Stimulated activated CD4-positive, alpha-beta T cell treated with anti-CD3 and anti-CD28 coated beads, Interleukin-1b, Interleukin-23, amount 100 ng/mL, for 1 hour (primary cell): ENCODE measurements at regions not wholly inside any gene's neighbourhood (a gene's known extent, or its start where the extent isn't known, plus 50 kb on each side); places are given as distances from the start of the nearest gene placed in this dataset.
"Not testable (repeated sequence)": the region's sequence is repeated elsewhere in the genome, so short reads cannot be mapped to it uniquely, and the experiment has no call there.

ENCODE experiments used
- DNase-seq, 2 donors: peaks; one replicate each; pipeline ENCODE4 v3.0.0-alpha.2; 2020; ENCODE audit warnings: low read depth in 2 of 2

DNA sequence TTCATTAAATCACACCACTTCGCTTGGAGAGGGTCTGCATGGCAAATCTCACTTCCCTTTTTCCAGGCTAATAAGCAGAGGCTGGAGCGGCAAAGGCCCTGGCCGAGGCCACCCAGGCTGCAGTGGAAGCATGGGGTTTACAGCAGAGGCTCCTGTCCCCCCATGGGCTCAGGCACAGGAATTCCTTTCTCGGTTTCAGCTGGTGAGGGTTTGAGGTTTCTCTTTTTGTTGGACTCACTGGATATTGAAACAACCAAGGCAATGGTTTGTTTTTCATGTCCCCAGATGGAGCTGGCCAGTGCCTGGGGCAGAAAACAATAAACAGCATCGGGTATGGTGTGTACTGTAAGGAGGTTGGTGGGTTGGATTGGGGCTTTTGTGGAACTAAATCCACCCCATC lies 175.6 kb upstream of the RASGRP1 start:
- DNase-seq = no peak

DNA sequence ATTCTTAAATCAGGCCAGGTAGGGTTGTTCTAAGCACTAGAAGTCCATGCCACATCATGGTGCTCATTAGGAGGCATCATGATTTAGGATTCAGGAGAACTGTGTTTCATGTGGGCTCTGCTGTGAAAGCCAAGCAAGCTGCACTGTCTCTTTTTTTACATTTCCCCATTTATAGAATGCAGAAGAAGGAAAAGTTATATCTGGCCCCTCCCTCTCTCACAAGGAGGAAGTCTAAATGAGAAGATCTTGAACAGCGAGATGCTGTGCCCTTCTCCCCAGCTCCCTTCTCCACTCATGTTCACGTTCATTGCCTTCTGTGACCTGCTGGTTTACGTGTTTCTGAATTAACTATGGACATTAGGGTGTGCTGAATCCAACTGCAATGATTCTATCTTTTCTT lies 178.5 kb upstream of the RASGRP1 start:
- DNase-seq = no peak

DNA sequence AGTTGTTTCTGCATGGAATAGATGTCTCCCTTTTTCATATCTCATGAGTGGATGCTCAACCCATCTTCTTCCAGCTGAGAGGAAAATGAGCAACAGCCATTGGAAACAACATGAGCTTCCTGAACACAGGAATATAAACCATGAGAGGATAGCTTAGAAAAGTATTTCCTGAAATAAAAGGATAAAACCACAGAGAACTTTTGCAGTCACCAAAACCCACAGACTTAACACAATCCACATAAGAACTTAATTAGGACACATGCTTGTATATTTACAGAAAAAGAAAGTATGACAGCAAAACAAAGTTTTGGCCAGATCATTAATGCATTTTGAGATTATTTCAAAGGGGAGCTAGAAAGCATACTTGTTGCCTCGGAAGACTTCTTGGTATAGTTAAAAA lies 180.5 kb upstream of the RASGRP1 start:
- no peak for DNase-seq

DNA sequence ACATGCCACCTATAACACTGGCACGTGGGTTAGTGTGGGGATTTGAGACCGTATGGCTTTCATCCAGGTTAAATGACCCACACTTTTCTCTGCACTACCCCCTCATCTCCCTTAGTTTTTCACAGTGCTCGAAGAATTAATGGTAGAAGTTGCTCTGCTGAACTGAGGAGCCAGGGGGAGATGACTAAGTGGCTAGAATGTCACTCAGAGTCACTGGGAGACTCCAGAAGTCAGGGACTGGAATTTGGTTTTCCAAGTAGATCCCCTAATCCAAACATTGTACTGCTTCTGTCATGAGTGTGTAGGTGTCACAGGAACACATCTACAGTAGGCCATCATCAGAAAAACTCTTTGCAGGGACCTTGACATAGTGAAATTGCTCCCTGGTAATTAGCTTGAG lies 181.0 kb upstream of the RASGRP1 start:
- DNase-seq = no peak

DNA sequence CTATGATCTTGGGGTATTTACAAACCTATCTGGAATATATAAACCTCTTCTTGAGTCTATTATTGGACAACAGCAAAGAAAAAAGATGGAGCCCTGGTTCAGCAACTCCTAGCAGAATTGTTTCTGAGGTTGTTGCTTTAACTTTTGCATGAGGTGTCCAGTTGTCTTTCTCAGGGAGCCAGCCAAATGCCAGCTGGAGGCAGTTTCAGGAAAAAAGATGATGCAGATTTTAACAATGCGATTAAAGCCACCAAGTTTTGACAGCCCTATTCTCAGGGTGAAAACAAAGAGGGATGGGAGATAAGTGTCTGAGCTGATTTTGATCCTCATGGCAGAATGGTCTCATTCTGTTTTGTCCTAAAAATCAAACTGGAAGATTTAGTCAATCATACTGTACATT lies 181.6 kb upstream of the RASGRP1 start:
- DNase-seq = no peak

DNA sequence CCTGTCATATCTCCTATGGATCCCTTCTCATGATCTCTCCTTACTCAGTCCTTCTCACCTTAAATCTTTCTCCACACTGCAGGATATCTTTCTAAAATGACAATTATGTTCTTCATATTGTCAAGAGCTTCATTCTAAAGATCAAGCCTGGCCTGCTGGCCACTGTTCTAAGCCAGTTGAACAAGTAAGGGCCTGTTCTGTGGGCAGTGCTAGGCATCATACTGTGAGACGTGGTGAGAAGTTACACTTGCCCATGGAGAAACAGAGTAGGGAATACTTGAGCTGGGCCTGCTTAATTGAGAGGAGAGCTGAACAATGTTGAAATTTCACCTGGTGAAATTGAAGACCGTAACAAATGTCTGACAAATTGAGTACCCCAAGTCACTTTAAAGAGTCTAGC lies 184.1 kb upstream of the RASGRP1 start:
- no peak for DNase-seq

DNA sequence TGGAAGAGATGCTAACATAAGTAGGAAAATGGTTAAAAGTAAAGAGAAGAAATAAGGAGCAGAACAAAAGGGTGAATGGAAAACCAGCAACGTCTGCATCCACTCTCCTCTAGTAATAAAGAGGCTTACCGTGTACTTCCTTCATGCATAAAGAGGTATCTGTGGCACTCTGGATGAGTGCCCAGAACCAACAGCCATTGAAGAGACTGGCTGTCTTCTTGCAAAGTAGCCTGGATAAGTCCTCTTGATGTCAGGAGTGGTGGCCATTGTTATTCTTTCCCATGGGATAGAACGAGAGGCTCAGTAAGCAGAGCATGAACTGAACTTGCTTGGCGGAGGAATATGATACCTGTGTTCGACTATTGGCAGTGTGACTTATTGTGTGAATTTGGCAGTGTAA lies 186.2 kb upstream of the RASGRP1 start:
- DNase-seq = no peak

DNA sequence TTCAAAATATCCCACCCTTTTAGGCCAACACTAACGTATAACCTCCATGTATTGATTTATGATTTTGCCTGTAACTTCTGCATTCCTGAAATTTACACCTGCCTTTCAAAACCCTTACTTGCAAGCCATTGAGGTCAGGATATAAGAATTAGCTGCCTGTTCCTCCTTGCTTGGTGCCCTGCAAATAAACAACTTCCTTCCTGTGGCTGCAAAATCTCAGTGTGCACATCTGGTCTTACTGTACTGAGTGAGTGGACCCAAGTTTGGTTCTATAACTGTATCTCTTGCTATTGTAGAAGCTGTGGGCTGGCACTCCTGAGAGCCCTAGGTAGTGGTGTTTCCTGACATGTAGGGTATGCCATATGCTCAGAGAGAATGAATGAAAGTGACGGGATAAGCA lies 191.1 kb upstream of the RASGRP1 start:
- DNase-seq = no peak

DNA sequence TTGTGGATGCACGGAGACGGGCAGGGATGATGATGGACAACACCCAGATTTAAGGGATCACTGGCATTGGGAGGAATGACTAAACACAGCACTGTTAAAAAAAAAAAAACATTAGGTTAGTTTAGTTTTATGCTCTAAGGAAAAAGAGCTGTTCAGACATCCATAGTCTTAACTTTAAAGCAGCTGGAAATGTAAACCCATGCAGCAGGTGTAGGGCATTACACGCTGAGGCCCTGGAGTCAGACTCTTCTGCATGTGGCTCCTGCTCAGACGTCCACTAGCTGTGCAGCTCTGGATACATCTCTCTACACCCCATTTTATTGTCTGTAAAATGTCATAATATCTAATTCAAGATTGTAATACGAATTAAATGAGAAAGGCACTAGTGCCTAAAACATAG lies 191.8 kb upstream of the RASGRP1 start:
- no peak for DNase-seq

DNA sequence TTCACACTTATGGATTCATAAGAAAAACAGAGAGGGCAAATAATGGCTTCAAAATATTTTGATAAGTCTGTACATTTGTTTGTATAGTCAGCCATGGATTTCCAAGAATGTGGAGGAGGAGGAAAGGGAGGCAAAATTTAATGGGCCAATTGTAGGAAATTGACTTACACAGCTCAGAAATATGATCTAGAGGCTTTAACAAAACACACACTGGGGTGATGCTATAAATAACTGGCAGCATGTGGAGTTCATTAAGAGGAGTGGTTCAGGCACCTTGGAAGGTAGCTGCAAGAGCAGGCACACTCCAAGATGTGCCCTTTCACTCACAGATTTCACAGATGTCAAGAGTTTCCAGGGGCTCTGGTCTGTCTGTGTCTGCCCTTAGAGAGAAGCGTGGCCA lies 193.4 kb upstream of the RASGRP1 start:
- DNase-seq = no peak

DNA sequence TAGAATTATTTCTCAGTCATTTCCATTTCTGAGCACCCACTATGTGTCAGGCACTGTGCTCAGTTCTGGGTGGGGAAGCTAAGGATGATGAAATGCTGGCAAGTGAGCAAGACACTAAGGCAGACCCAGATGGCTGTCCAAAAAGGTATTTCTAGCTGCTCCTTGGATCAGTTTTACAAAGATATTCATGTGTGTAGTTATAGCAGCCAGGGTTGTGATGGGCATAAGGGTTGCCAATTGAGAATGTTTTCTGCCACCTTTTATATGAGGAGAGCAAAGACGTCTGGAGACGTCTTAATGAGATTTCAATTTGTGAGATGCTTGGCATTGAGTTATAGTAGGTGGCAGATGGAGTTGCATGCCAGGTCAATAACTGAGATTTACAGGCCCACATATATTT lies 197.1 kb upstream of the RASGRP1 start:
- DNase-seq = no peak

DNA sequence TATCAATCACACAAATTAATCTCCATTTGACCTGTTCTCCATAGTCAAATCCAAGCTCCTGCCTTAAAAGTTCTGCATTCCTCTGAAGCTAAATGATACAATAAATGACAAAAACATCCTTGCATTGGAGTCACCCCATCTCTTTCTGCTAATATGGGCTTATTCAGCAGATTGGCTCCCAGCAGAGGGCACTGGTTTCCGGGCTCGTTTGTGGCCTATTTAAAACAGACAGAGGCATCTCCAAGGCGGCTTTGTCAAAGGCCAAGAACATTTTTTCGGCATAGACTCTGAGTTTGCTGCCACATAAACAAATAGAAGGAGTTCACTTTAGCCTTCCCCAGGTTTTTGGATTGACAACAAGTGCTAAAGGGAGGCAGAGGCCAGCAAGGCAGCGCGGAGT lies 204.4 kb upstream of the RASGRP1 start:
- DNase-seq = no peak

DNA sequence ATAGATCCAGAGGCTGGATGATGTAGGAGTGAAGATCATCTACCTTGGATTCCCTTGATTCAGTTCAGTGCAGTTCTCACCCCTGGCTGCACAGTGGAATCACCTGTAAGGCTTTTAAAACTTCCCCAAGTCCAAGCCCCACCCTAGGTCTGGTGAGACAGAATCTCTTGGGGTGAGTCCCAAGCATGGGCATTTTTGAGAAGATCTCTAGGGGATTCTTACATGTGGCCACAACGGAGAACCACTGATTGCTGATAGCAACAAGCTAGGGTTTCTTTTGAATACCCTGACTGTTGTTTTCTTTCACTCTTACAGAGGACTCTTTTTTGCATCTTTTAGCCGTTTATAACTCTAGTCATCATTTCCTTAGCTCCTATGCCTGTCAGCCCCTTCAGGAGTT lies 204.9 kb upstream of the RASGRP1 start:
- no peak for DNase-seq

DNA sequence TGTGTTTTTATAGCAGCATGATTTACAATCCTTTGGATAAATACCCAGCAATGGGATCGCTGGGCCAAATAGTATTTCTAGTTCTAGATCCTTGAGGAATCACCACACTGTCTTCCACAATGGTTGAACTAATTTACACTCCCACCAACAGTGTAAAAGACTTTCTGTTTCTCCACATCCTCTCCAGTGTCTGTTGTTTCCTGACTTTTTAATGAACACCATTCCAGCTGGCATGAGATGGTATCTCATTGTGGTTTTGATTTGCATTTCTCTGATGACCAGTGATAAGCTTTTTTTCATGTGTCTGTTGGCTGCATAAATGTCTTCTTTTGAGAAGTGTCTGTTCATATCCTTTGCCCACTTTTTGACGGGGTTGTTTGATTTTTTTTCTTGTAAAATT lies 209.5 kb upstream of the RASGRP1 start:
- not testable (repeated sequence) for DNase-seq

DNA sequence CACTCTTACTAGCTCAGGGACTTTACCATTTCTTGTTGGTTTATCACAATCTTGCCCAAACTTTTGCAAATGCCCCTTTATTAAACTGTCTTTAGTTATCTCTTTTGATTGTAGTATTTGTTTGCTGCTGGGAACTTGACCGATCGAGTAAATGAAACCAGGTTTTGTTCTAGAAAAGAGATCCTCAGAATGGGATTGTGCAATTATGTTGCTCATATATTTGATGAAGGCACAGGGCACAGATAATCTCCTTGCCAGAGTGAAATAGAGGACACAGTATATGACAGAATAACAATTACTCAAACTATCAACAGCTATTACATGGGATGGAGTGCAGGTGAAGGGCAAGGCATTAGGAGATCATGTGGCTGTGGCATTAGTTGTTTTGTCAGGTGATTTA lies 216.6 kb upstream of the RASGRP1 start:
- DNase-seq = no peak

DNA sequence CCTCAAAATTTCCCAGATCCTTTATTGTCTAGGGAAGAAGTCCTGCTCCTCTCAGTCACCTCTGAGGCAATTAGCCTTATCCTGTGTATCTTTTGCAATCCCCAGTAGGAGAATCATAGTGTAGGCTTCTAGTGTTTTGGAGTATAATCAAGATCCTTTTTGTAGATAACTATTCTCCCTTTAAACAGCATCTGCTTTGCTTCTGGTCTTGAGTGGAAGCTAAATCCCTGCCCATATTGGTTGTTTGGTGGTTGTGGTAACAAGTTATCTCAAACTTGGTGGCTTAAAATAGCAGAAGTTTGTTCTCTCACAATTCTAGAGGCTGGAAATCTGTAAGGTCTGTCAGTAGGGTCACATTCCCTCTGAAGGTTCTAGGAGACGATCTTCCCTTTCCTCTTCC lies 217.5 kb upstream of the RASGRP1 start:
- DNase-seq = no peak

DNA sequence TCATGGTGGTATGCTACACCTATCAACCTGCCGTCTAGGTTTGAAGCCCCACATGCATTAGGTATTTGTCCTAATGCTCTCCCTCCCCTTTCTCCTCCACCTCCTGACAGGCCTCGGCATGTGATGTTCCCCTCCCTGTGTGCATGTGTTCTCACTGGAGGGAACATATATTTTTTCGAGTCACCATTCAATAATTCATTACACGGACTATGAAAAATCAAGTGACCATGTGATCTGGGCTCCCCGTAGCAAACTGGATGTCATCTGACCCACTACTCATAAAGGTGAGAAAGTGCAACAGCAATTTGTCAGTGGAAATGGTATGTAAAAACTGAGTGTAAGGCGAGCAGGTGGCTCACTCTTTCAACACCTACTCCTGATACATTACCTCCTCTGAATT lies 224.3 kb upstream of the RASGRP1 start:
- DNase-seq = no peak

DNA sequence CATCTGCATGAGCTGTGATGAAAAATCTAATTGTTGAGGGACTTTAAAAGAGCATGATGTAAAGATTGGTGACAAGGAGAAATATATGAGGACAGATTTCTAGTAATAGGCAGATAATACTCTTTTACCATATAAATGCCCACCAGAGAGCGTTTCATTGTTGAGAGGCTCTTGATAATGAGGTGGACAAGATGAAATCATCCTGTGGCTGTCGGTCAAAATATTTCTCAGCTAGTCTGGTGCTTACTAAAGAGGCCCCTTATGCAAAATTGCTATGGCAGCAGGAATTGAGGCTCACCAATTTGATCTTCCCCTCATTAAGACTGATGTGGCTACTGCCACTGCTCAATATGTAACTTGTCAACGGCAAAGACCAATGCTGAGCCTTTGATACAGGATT lies 225.0 kb upstream of the RASGRP1 start:
- DNase-seq = no peak

DNA sequence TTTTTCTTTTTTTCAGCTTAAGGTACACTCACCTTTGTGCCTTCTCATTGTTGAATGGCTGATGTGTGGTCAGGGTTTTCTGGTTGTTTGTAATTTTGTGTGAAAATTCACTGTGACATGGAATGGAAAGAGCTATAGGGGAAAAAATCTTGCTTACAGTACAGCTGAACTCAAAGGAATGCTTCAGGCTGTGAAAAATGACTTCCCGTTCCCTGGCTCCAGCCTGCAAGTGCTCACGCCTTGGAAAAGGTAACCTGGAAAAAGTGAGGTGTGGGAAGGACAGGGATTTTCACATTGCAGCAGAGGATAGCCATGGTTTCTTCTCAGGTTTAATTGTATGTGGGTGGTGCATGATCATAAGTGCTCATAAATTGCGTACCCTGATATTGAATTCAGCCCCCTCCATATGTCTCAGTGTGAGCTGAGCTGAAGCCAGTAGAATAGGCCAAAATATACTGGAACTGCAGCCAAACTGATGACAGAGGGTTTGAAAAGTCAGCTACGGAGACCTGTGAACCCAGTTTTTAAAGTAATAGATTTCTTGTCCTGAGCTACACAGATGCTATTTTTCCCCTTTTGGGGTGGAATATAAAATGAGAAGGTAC lies 228.7 kb upstream of the RASGRP1 start:
- DNase-seq = no peak

DNA sequence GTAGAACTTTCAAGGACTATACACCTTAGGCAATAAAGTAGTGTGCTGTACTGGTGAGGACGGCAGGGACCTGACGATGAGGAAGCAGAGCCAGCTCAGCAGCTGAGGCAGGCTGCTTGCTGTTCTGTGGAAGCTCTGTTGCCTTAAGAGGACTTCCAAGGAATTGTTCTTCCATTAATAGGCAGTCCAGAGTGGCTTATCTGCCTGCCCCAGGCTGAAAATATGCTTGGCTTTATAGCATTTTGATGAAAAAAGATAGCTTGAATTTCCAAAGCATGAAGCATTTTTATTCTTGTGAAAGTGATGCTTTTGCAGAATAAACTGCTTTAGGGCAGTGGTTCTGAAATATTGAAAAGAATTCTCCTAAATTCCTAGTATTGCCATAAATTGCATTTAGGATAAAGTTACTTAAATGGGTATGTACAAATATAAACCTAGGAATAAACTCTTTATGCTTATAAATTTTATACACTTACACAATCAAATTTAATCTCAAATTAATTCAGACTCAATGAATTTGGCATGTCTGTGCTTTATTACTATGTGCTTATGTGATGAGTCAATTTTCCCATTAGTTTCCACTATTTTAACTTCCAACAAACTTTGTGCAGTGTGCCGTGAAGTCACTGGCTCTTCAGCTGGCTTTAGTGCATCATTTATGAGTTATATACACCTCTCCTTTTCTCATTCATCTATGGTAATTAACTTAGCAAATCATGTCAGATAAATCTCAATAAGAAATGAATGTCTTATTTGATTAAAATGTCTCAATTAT lies 231.0 kb upstream of the RASGRP1 start:
- no peak for DNase-seq

DNA sequence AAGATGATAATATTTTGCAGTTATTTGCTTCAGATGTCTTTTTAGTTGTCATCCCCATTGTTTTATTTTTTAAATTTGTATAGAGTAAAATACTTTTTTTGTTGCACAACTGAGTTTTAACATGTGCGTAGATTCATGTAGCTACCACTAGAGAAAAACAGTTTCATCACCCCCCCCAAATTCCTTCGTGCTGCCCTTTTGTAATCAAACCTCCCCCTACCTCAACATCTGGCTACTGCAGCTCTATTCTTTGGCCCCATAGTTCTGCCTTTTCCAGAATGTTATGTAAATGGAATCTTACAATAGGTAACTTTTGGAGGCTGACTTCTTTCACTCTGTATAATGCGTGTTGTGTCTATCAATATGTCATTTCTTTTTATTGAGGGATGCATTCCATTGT lies 232.0 kb upstream of the RASGRP1 start:
- DNase-seq = no peak

DNA sequence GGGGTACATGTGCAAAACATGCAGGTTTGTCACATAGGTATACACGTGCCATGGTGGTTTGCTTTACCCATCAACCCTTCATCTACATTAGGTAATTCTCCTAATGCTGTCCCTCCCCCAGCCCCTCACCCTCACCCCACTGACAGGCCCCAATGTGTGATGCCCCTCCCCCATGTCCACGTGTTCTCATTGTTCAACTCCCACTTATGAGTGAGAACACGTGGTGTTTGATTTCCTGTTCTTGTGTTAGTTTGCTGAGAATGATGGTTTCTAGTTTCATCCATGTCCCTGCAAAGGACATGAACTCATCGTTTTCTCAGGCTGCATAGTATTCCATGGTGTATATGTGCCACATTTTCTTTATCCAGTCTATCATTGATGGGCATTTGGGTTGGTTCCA lies 232.9 kb upstream of the RASGRP1 start:
- not testable (repeated sequence) for DNase-seq

DNA sequence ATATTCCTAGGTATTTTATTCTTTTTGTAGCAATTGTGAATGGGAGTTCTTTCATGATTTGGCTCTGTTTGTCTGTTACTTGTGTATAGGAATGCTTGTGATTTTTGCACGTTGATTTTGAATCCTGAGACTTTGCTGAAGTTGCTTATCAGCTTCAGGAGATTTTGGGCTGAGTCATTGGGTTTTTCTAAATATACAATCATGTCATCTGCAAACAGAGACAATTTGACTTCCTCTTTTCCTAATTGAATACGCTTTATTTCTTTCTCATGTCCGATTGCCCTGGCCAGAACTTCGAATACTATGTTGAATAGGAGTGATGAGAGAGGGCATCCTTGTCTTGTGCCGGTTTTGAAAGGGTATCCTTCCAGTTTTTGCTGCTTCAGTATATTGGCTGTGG lies 234.6 kb upstream of the RASGRP1 start:
- not testable (repeated sequence) for DNase-seq

DNA sequence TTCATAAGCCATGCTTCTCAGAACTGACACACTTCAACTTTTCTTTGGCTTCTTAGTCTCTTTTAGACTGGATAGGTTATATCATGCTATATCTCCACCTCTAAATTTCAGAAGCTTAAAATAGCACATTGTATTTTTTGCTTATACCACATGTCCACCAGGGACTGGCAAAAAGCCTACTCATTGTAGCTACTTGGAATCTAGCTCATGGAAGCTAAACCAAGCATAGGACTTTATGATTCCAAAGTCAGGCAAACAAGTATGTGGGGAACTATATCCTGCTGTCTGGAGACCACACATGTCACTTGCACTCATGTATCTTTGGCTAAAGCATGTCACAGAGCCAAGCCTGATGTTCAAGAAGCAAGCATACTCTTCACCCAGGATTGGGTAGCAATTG lies 245.0 kb upstream of the RASGRP1 start:
- no peak for DNase-seq
